ENCODE measurements at regions not wholly inside any gene's neighbourhood (a gene's known extent, or its start where the extent isn't known, plus 50 kb on each side); places are given as distances from the start of the nearest gene placed in this dataset.
A peak's percentile ranks its signal among the peaks of the same experiment; 100 is the strongest.

- TF ChIP-seq GATA2 (IDR thresholded peaks at IDR 0.05; ENCODE audit: low read depth, low read length) (no peak), GATA3 (IDR thresholded peaks at IDR 0.05; ENCODE audit: low read depth, low read length) (no peak)
Observed at GRCh38 chr13:90732049-90732448, 615.4 kb upstream of the MIR17HG start.

- TF ChIP-seq GATA3 (IDR thresholded peaks at IDR 0.05; ENCODE audit: low read depth, low read length) (no peak), GATA2 (IDR thresholded peaks at IDR 0.05; ENCODE audit: low read depth, low read length) (no peak)
Observed at GRCh38 chr13:90738881-90739280, 608.6 kb upstream of the MIR17HG start.

- TF ChIP-seq GATA3 (IDR thresholded peaks at IDR 0.05; ENCODE audit: low read depth, low read length) (no peak), GATA2 (IDR thresholded peaks at IDR 0.05; ENCODE audit: low read depth, low read length) (no peak)
Observed at GRCh38 chr13:90740099-90740498, 607.4 kb upstream of the MIR17HG start.

GRCh38 chr13:90742381-90742780 is 605.1 kb upstream of the MIR17HG start:
- TF ChIP-seq GATA2 (IDR thresholded peaks at IDR 0.05; ENCODE audit: low read depth, low read length) (no peak), GATA3 (IDR thresholded peaks at IDR 0.05; ENCODE audit: low read depth, low read length) (no peak)

DNA sequence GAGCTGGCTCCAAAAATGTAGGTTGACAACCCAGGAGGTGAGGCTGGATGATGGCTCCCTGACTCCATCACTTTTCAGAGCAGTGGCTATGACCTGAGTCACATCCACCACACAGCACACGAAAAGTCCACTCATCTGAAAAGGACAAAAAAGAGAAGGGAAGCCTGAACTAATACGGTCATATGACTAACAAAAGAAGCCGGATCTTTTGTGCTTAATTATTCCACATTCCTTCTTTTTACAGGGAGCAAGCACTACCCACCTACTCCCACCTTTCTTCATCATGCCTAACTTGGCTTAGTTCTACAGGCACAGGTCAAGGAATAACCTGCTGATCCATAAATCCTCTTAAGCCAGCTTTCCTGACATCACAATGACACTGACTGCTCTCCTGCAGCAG is 601.3 kb upstream of the MIR17HG start:
- no peak for TF ChIP-seq GATA3 (IDR thresholded peaks at IDR 0.05; ENCODE audit: low read depth, low read length)

DNA sequence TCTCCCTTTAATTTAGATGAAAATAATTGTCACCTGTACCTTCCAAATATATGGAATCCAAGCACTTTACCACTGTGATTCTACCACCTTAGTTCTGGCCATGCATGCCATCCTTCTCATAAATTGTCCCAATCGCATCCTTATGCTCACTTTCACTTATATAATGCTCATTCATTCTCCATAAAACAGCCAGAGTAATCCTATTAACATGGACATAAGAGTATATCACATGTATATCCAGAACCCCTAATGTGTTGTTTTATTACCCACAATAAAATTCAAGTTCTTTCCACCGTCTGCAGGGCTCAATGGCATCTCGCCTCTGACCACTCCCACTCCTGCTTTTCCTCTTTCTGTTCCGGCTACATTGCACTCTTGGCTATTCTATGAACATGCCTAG is 597.5 kb upstream of the MIR17HG start:
- TF ChIP-seq GATA3 (IDR thresholded peaks at IDR 0.05; ENCODE audit: low read depth, low read length) (no peak), GATA2 (IDR thresholded peaks at IDR 0.05; ENCODE audit: low read depth, low read length) (no peak)

DNA sequence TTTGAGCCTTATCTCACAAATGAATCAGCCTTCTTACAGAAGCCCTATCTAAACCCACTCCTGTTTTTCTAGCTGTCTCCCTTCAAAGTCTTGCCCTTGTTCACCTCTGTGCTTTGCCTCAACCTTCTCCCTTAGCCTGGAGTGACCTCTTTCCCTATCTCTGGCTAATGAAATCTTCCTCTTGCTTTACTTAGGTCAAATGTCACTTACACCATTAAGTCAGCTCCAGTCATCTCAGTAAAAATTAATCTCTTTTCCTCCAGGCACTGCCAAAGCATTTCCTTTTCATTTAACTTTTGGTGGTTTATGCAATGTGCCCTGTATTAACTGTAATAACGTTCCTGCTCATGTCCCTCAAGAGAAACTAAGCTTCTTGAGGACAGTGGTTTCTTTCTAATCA is 596.5 kb upstream of the MIR17HG start:
- TF ChIP-seq GATA3 (IDR thresholded peaks at IDR 0.05; ENCODE audit: low read depth, low read length) (no peak), GATA2 (IDR thresholded peaks at IDR 0.05; ENCODE audit: low read depth, low read length) (no peak)

GRCh38 chr13:90752070-90752469 is 595.4 kb upstream of the MIR17HG start:
- TF ChIP-seq GATA2 (IDR thresholded peaks at IDR 0.05; ENCODE audit: low read depth, low read length) (no peak), GATA3 (IDR thresholded peaks at IDR 0.05; ENCODE audit: low read depth, low read length) (no peak)

GRCh38 chr13:90757127-90757680 is 590.3 kb upstream of the MIR17HG start:
- TF ChIP-seq GATA3 (IDR thresholded peaks at IDR 0.05; ENCODE audit: low read depth, low read length), result no peak
- no peak for TF ChIP-seq GATA2 (IDR thresholded peaks at IDR 0.05; ENCODE audit: low read depth, low read length)

- no peak for TF ChIP-seq GATA2 (IDR thresholded peaks at IDR 0.05; ENCODE audit: low read depth, low read length)
- TF ChIP-seq GATA3 (IDR thresholded peaks at IDR 0.05; ENCODE audit: low read depth, low read length), result no peak
Observed at GRCh38 chr13:90760639-90761038, 586.8 kb upstream of the MIR17HG start.

DNA sequence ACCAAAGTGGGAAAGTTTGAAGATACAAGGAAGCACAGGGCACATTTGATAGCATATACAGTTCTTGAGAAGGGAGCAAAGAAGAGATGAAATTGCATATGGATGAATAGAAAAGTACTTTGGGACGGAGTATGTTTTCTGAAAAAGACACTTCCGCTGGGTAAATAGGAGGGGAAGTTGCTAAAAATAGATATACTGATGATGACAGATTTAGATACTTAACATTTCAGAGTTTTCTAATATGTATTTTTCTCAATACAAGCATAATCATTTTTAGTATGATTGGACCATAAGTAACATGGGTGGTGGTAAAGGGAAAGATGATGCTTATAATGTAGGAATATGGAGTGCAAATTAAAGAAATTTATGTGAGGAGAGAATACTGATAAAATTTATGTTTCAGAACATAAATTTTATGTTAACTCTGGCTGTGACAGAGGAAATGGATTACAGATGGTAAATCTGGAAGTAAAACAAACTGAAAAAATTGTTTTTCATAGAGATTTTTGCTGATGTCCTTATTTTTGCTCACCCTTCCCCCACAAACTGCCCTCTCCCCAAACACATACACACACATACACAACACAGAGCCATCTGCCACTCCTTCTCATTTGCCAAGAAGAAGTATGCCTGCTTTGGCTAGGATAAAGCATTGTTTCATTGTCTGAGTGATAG is 583.9 kb upstream of the MIR17HG start:
- TF ChIP-seq GATA2 (IDR thresholded peaks at IDR 0.05; ENCODE audit: low read depth, low read length) (0 out of 2 replicates have a peak, but pooled peaks have one; percentile 27), GATA3 (IDR thresholded peaks at IDR 0.05; ENCODE audit: low read depth, low read length) (no peak)

DNA sequence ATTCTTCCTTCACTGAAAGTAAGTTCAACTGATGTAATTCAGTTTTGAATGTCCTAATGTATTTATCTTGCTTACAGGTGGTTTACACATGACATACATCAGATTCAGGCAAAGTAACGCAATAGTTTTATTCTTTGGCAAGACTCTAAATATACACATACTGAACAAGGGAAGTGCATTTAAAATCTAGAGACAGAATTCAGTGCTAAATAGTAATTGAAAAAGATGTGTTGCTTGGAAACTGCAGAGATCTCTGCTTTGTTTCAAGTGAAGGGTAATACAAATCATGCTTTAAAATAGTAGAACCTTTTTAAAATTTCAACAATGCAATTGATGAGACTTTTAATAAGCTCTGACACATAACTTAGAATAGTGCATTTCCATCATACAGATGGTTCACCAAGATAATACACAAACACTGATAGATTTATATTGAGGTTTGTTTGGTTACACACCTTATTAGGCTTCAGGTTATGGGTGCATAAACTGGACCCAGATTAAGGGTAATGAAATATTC is 581.0 kb upstream of the MIR17HG start:
- no peak for TF ChIP-seq GATA3 (IDR thresholded peaks at IDR 0.05; ENCODE audit: low read depth, low read length)
- no peak for TF ChIP-seq GATA2 (IDR thresholded peaks at IDR 0.05; ENCODE audit: low read depth, low read length)

DNA sequence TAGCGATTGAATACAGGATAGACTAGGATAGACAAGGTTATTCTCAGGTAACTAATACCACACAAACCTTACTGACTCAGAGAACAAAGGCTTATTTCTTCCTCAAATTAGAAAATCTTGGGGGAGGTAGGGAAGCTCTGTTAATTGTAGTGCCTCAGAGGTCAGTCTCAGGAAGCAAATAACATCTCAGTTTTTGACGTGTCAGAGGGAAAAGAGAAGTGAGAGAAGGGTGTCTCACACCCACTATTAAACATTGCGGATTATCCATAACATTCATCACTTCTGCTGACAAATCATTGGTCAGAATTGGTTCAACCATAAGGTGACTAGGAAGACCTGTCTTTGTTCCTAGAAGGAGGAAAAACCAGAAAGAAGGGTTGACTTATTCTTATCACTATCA is 579.4 kb upstream of the MIR17HG start:
- TF ChIP-seq GATA2 (IDR thresholded peaks at IDR 0.05; ENCODE audit: low read depth, low read length) (no peak), GATA3 (IDR thresholded peaks at IDR 0.05; ENCODE audit: low read depth, low read length) (no peak)

- no peak for TF ChIP-seq GATA2 (IDR thresholded peaks at IDR 0.05; ENCODE audit: low read depth, low read length)
- TF ChIP-seq GATA3 (IDR thresholded peaks at IDR 0.05; ENCODE audit: low read depth, low read length), result no peak
Observed at GRCh38 chr13:90769387-90769786, 578.1 kb upstream of the MIR17HG start.

DNA sequence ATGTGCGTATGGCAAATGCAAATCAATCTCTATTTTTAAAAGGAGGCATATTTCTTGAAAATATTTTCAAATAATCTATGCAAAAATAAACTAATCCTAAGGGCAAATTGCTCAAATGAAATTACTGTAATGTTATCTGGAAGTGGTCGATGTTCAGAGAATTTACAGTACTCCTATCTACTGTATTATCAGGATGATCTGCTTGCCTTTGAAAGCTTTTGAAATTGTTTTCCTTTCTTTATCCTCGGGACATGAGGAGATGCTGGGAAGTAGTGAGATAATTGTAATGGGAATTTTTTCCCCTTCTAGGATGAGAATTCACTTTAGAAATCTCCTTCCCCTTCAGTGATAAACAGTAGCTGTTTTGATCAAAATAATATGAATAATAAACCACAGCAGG is 577.2 kb upstream of the MIR17HG start:
- peak; percentile 85; the same call in 1 of the 2 replicates for TF ChIP-seq GATA2 (IDR thresholded peaks at IDR 0.05; ENCODE audit: low read depth, low read length)
- peak; percentile 96 for TF ChIP-seq GATA3 (IDR thresholded peaks at IDR 0.05; ENCODE audit: low read depth, low read length)

All from SH-SY5Y (cell line).